ENCODE measurements at regions not wholly inside any gene's neighbourhood (a gene's known extent, or its start where the extent isn't known, plus 50 kb on each side); places are given as distances from the start of the nearest gene placed in this dataset.

DNA sequence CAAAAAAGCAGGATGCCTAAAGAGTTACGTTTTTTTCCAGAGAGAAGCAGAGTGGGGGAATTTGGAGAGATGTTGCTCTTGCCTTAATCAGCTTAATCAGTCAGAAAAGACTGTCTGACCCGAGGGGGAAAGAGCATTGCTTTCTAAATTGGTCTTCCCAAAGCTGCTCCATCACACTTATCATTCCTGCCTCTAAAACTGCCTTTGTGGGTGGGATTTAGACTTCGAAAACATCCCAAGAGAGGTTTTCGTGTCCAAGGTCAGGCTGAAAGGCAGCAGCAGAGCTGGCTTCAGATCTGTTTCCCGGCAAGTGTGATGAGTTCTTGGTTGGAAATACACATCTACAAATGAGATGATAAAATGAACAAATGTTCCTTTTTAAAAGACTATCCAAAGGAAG, 155.2 kb downstream of the SH2D1A start:
- CTCF ChIA-PET (ENCODE audit: partially characterized antibody), result no interaction called here
- no peaks in the 10 kb centered on the region for H3K27me3 Mint-ChIP-seq

DNA sequence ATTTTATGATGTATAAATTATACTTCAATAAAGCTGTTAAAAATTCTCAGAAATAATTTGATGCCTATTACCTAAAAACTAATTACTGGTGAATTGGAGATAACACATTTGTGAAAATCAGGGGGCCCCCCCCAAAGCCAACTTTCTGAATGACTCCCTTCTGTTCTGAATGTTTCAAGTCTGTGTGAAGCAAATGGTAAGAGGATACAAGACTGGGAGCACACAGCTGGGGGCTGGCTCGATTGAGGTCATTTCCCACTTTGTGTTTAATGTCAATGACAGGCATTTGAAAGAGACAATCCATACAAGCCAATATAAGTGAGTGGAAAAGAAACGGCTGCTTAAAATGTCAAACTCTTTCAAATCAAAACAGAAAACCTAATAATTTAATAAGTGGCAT, 155.8 kb downstream of the SH2D1A start:
- ChIA-PET CTCF (ENCODE audit: partially characterized antibody) (no interaction called here), POLR2A (ENCODE audit: partially characterized antibody) (no interaction called here)

More for the DNA sequence above, 155.2 kb downstream of the SH2D1A start:
- POLR2A ChIA-PET (ENCODE audit: partially characterized antibody), result no interaction called here
- no peaks in the 10 kb centered on the region for H3K36me3 ChIP-seq (ENCODE audit: insufficient read depth, low read length)
- H3K4me3 ChIP-seq (ENCODE audit: low read length in 2 of 2), result no peak overlapping the region
- H3K4me1 ChIP-seq (ENCODE audit: insufficient read depth, low read length), result peaks cover 6% of the 10 kb centered on the region
- Mint-ChIP-seq H3K27ac (no peak overlapping the region), H3K9me3 (no peaks in the 10 kb centered on the region), H3K4me1 (peaks cover 3 to 5% (median 4%) of the 10 kb centered on the region in 4 donors), H3K36me3 (no peaks in the 10 kb centered on the region), H3K4me3 (no peak overlapping the region)
- DNase-seq, result no peak
- H3K9me3 ChIP-seq (ENCODE audit: control insufficient read depth in 1 of 2, low read length in 2 of 2), result no peaks in the 10 kb centered on the region
- H3K27me3 ChIP-seq (ENCODE audit: insufficient read depth, low read length), result no peaks in the 10 kb centered on the region
- H3K27ac ChIP-seq (ENCODE audit: low read depth, low read length), result no peak overlapping the region
- intact Hi-C loops (cut with micrococcal nuclease), result no loop called here

DNA sequence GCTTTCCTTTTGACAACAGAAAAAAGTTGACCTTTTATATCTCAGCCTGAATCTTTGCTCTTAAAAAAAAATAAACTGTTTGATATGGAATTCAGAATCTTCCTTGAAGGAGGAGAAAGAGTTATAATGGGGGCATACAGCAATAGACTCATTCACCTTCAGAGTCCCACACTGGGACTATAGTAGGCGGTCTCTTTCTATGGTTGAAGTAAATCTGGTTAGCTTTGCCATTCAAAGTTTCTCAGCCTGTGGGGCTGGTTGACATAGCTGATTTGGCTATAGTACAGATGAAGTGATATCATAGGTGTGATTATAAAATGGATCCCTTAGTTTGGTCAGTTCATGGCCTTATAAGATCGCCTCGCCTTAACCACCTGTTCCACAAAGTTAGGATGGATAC, 156.2 kb downstream of the SH2D1A start:
- Histone ChIP-seq H3K36me3 (ENCODE audit: insufficient read depth, low read length) (no peaks in the 10 kb centered on the region), H3K27me3 (ENCODE audit: insufficient read depth, low read length) (no peaks in the 10 kb centered on the region), H3K27ac (ENCODE audit: low read depth, low read length) (no peak overlapping the region), H3K4me1 (ENCODE audit: insufficient read depth, low read length) (peaks cover 6% of the 10 kb centered on the region), H3K9me3 (ENCODE audit: control insufficient read depth in 1 of 2, low read length in 2 of 2) (no peaks in the 10 kb centered on the region), H3K4me3 (ENCODE audit: low read length in 2 of 2) (no peak overlapping the region)
- Mint-ChIP-seq H3K27me3 (no peaks in the 10 kb centered on the region), H3K4me3 (no peak overlapping the region), H3K27ac (no peak overlapping the region), H3K4me1 (peaks cover 3 to 5% (median 4%) of the 10 kb centered on the region in 4 donors), H3K36me3 (no peaks in the 10 kb centered on the region), H3K9me3 (no peaks in the 10 kb centered on the region)
- DNase-seq, result no peak
- ChIA-PET POLR2A (ENCODE audit: partially characterized antibody) (no interaction called here), CTCF (ENCODE audit: partially characterized antibody) (no interaction called here)
- intact Hi-C loops (cut with micrococcal nuclease), result no loop called here

More for the DNA sequence above, 155.8 kb downstream of the SH2D1A start:
- no peak overlapping the region for H3K27ac ChIP-seq (ENCODE audit: low read depth, low read length)
- no peak overlapping the region for H3K27ac Mint-ChIP-seq
- H3K4me3 Mint-ChIP-seq, result no peak overlapping the region
- H3K4me3 ChIP-seq (ENCODE audit: low read length in 2 of 2), result no peak overlapping the region
- no peaks in the 10 kb centered on the region for H3K36me3 ChIP-seq (ENCODE audit: insufficient read depth, low read length)
- DNase-seq, result no peak
- H3K4me1 Mint-ChIP-seq, result peaks cover 3 to 5% (median 4%) of the 10 kb centered on the region in 4 donors
- H3K4me1 ChIP-seq (ENCODE audit: insufficient read depth, low read length), result peaks cover 6% of the 10 kb centered on the region
- H3K9me3 Mint-ChIP-seq, result no peaks in the 10 kb centered on the region
- H3K9me3 ChIP-seq (ENCODE audit: control insufficient read depth in 1 of 2, low read length in 2 of 2), result no peaks in the 10 kb centered on the region
- intact Hi-C loops (cut with micrococcal nuclease), result no loop called here
- H3K27me3 ChIP-seq (ENCODE audit: insufficient read depth, low read length), result no peaks in the 10 kb centered on the region
- no peaks in the 10 kb centered on the region for H3K27me3 Mint-ChIP-seq
- H3K36me3 Mint-ChIP-seq, result no peaks in the 10 kb centered on the region

DNA sequence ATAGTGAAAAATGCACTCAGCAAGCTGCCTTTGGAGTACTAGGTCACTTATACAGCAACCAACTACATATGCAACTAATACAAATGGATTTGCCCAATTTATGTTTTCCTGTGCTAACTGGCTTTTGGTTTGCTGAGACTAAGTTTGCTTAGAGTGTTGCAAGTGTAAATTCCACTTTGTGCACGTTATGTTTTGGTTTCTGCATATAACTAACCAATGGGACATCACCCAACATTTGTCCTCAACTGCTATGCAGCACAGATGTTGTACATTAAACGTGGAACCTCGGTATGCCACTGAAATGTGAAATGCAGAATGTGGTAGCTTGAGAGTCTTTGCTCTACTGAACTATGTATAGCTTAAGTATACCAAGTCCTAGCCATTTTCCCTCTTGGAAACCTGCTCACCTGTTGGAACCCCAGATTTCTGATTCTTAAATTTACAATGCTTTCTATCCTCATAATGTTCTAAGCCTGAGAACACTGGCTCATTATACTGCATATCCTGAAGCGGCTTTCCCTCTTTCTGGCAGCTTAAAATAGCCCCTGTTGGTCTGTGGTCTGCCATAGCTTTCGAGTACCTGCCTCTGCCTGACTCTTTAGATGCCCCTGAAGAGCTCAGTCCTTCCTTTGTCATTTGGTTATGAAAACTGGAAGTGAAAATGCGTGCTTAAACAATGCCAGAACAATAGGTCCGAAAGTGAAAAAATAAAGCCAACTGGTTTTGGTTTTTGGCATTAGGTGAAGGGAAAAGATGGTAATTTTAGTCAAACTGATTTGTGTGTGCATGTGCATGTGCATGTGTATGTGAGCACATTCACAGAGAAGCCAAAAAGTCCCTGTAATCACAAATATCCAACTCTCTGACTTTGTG, 158.0 kb downstream of the SH2D1A start:
- CTCF ChIA-PET (ENCODE audit: partially characterized antibody), result no interaction called here
- Histone ChIP-seq H3K9me3 (ENCODE audit: control insufficient read depth in 1 of 2, low read length in 2 of 2) (no peaks in the 10 kb centered on the region), H3K4me1 (ENCODE audit: insufficient read depth, low read length) (peaks cover 6% of the 10 kb centered on the region)

DNA sequence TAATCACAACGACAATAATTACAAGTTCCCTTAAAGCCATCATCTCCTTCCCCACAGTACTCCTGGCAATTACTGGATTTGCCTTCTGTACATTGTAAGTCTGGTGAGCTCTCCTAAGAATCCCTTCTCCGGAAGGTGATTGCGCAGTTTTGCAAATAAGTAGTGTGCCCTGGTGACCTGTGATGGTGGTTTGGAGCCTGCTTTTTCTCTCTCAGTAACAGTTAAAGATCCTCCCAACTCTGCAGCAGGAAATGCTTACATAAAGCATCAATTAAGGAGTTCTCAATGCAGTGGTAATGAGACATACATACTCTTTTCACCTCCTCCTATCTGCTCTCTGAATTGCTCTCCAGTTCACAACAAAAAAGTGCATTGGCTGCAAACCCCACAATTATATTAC, 159.7 kb downstream of the SH2D1A start:
- DNase-seq, result no peak

More for the DNA sequence above, 158.0 kb downstream of the SH2D1A start:
- no peaks in the 10 kb centered on the region for H3K36me3 ChIP-seq (ENCODE audit: insufficient read depth, low read length)
- DNase-seq, result peak in 1 of 5 donors; percentile 25
- intact Hi-C loops (cut with micrococcal nuclease), result no loop called here
- no peaks in the 10 kb centered on the region for H3K27me3 ChIP-seq (ENCODE audit: insufficient read depth, low read length)
- no peaks in the 10 kb centered on the region for H3K9me3 Mint-ChIP-seq
- peaks cover 3 to 5% (median 4%) of the 10 kb centered on the region in 4 donors for H3K4me1 Mint-ChIP-seq
- no peak overlapping the region for H3K4me3 Mint-ChIP-seq
- no peak overlapping the region for H3K4me3 ChIP-seq (ENCODE audit: low read length in 2 of 2)
- no peaks in the 10 kb centered on the region for H3K36me3 Mint-ChIP-seq
- H3K27me3 Mint-ChIP-seq, result no peaks in the 10 kb centered on the region
- no peak overlapping the region for H3K27ac ChIP-seq (ENCODE audit: low read depth, low read length)
- POLR2A ChIA-PET (ENCODE audit: partially characterized antibody), result no interaction called here
- H3K27ac Mint-ChIP-seq, result no peak overlapping the region

DNA sequence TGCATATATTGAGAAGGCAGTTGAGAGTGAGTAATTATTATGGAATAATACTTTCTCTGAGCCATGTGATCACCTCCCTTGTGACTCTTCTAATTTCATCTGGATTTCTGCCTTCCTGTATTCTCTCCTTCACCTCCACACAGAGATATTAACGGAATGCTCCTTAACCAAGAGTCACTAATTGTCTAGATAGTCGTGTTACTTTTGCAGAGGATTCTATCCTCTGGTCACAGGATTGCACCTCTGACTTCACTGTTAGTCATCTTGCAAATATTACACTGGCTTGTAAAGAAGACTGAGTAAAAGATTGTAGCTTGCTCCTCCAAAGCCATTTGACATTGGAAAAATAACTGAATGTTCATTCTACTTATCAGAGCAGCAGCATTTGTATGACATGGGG, 160.9 kb downstream of the SH2D1A start:
- no peak overlapping the region for H3K27ac Mint-ChIP-seq
- no peak overlapping the region for H3K27ac ChIP-seq (ENCODE audit: low read depth, low read length)

More for the DNA sequence above, 159.7 kb downstream of the SH2D1A start:
- H3K4me1 Mint-ChIP-seq, result peaks cover 3 to 5% (median 4%) of the 10 kb centered on the region in 4 donors
- ChIA-PET POLR2A (ENCODE audit: partially characterized antibody) (no interaction called here), CTCF (ENCODE audit: partially characterized antibody) (no interaction called here)
- H3K4me3 Mint-ChIP-seq, result no peak overlapping the region
- Histone ChIP-seq H3K9me3 (ENCODE audit: control insufficient read depth in 1 of 2, low read length in 2 of 2) (no peaks in the 10 kb centered on the region), H3K27me3 (ENCODE audit: insufficient read depth, low read length) (no peaks in the 10 kb centered on the region), H3K4me1 (ENCODE audit: insufficient read depth, low read length) (peaks cover 6% of the 10 kb centered on the region), H3K36me3 (ENCODE audit: insufficient read depth, low read length) (no peaks in the 10 kb centered on the region), H3K27ac (ENCODE audit: low read depth, low read length) (no peak overlapping the region), H3K4me3 (ENCODE audit: low read length in 2 of 2) (no peak overlapping the region)
- H3K27ac Mint-ChIP-seq, result no peak overlapping the region
- H3K9me3 Mint-ChIP-seq, result no peaks in the 10 kb centered on the region
- no peaks in the 10 kb centered on the region for H3K27me3 Mint-ChIP-seq
- intact Hi-C loops (cut with micrococcal nuclease), result no loop called here
- no peaks in the 10 kb centered on the region for H3K36me3 Mint-ChIP-seq

DNA sequence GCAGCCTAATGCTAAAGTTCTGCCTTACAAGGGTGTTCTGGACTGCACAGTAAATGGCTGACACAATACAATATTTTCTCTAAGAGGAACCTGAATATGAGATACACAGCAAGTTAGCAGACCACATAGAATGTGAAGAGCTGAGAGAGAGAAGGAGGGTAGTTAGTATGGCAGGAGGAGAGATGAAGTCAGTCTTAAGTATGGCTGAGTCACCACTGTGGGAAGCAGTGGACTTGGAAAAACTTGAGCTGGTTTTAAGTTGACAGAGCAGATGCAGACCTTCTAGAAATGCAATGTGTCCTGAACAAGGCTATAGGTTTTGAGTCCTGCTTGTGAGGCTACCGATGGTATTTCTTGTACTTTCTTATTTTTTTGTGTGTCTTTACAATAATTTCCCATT, 172.5 kb downstream of the SH2D1A start:
- intact Hi-C loops (cut with micrococcal nuclease), result no loop called here

More for the DNA sequence above, 160.9 kb downstream of the SH2D1A start:
- Mint-ChIP-seq H3K4me1 (peaks cover 0 to under 1% (median 0%) of the 10 kb centered on the region in 4 donors), H3K4me3 (no peak overlapping the region), H3K9me3 (no peaks in the 10 kb centered on the region), H3K36me3 (no peaks in the 10 kb centered on the region), H3K27me3 (no peaks in the 10 kb centered on the region)
- no peak for DNase-seq
- H3K4me3 ChIP-seq (ENCODE audit: low read length in 2 of 2), result no peak overlapping the region
- no peaks in the 10 kb centered on the region for H3K27me3 ChIP-seq (ENCODE audit: insufficient read depth, low read length)
- POLR2A ChIA-PET (ENCODE audit: partially characterized antibody), result no interaction called here
- CTCF ChIA-PET (ENCODE audit: partially characterized antibody), result no interaction called here
- H3K36me3 ChIP-seq (ENCODE audit: insufficient read depth, low read length), result no peaks in the 10 kb centered on the region
- intact Hi-C loops (cut with micrococcal nuclease), result no loop called here
- H3K9me3 ChIP-seq (ENCODE audit: control insufficient read depth in 1 of 2, low read length in 2 of 2), result no peaks in the 10 kb centered on the region
- H3K4me1 ChIP-seq (ENCODE audit: insufficient read depth, low read length), result no peaks in the 10 kb centered on the region

More for the DNA sequence above, 172.5 kb downstream of the SH2D1A start:
- Histone ChIP-seq H3K36me3 (ENCODE audit: insufficient read depth, low read length) (no peaks in the 10 kb centered on the region), H3K4me3 (ENCODE audit: low read length in 2 of 2) (no peak overlapping the region), H3K27me3 (ENCODE audit: insufficient read depth, low read length) (no peaks in the 10 kb centered on the region), H3K9me3 (ENCODE audit: control insufficient read depth in 1 of 2, low read length in 2 of 2) (no peaks in the 10 kb centered on the region), H3K27ac (ENCODE audit: low read depth, low read length) (no peak overlapping the region), H3K4me1 (ENCODE audit: insufficient read depth, low read length) (no peaks in the 10 kb centered on the region)
- Mint-ChIP-seq H3K27ac (no peak overlapping the region), H3K27me3 (no peaks in the 10 kb centered on the region), H3K9me3 (peaks cover 0 to 16% (median 4%) of the 10 kb centered on the region in 8 donors), H3K36me3 (peaks cover 0 to 3% of the 10 kb centered on the region in 2 donors), H3K4me1 (no peaks in the 10 kb centered on the region), H3K4me3 (no peak overlapping the region)
- CTCF ChIA-PET (ENCODE audit: partially characterized antibody), result no interaction called here
- no peak for DNase-seq
- POLR2A ChIA-PET (ENCODE audit: partially characterized antibody), result no interaction called here

All from CD4-positive, alpha-beta memory T cell (primary cell).